HK-2 (cell line): ENCODE measurements at regions not wholly inside any gene's neighbourhood (a gene's known extent, or its start where the extent isn't known, plus 50 kb on each side); places are given as distances from the start of the nearest gene placed in this dataset.

ENCODE experiments used
- DNase-seq: peaks from one replicate; pipeline ENCODE4 v3.0.0-alpha.2; 2018; ENCODE audit not compliant: unreplicated experiment

DNA sequence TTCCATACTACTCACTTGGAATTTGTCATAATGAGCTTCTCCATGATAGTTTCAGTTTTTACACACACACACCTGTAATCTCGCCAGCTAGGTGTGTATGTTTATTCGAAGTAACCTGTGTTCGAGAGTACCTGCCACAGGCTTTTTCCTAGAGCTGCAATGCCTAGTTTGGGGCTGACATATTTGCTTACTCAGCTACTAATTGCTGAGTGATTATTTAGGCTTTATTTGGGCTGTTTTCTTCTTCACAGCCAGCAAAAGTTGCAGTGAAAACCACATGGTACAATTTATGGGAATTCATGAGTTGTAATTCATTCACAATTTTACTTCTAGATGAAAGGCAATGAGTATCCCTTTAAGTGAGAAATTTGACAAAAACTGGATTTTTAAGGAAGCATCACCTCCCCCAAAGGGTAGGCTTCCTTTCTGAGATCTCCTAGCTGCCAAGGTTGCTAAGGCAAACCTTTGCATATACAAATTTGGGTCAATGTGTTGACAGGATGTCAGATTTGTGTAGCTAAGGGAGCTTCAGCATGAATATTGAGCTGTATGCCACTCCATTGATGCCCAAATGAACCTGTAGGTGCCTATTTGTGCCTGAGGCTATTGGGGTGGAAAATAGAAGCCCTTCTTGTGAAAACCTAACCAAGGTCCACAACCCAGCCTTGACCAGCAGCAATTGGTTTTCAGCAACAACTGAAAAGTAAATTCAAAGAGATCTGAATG is 108.7 kb upstream of the OTX2 start:
- no peak for DNase-seq

DNA sequence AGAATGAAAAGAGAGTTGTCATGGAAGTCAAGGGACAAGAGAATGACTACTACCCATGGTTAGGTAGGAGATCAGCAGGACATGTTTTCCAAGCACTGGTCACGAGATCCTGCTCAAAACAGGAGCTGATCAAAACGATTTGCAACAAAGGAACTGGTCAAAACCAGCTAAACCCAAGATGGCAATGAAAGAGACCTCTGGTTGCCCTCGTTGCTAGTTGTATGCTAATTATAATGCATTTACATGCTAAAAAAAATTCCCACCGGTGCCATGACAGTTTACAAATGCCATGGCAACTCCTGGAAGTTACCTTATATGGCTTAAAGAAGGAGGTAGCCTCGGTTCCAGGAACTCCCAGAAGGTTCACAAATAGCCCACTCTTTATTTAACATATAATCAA is 95.0 kb upstream of the OTX2 start:
- no peak for DNase-seq

DNA sequence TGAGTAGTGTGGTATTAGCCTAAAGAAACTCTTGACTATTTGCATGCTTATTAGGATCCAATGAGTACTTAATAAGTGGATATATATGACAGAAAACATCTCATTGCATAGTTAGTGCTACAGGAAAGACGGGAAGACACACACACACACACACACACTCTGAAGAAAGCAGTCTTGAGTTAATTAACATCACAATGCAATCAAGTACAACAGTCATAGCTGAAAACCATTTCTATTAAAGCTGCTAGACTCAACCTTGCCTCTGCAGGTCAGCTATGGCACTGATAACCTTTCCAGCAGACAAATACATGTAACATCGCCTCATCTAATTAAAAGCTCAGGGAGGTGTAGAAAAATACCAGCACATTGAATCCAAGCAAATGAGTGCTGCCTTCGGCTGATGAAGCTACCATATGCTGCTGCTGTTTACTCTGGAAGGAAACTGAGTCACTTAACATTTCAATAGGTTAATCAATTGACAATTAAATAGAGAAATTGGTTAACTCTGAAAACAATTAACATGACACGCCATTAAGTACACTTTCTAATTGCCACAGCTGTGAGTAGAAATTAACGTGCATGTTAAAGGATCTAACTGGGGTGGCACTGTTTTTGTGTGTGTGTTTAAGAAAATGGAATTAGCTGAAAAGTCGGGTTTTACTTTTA is 93.2 kb upstream of the OTX2 start:
- DNase-seq, result no peak

DNA sequence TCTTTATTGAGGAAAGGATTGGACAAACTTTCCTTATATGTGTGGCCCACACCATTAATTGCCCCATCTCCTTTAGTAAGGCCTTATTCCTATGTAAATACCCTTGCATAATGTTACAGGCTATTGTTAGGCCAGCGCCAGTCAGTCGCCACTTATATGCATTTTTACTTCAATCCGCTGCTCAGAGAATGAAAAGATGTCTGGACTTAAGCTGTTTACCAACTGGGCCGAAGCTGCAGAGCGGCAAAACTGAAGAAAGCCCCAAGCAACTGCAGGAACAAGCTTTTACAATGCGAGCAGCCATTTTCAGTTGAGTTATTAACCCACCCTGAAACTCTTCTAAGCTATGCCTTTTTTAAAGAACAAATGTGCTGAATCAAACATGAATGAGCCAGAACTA is 92.1 kb upstream of the OTX2 start:
- no peak for DNase-seq

DNA sequence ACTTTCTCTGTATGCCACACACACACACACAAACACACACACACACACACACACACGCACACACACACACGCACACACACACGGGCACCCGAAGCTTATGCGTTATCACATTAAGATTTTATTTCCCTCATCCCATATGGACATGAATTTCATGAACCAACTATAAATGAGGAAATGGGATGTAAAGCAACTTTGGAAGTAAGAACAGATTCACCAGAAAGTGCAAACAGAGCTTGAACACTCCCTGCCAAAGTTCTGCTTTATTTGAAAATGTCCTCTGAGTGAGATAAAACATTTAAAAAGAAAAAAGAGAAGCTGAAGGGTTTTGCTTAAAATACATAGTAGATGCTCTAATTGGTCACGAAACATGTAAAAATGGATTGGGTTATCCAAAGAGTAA is 90.4 kb upstream of the OTX2 start:
- DNase-seq, result no peak

DNA sequence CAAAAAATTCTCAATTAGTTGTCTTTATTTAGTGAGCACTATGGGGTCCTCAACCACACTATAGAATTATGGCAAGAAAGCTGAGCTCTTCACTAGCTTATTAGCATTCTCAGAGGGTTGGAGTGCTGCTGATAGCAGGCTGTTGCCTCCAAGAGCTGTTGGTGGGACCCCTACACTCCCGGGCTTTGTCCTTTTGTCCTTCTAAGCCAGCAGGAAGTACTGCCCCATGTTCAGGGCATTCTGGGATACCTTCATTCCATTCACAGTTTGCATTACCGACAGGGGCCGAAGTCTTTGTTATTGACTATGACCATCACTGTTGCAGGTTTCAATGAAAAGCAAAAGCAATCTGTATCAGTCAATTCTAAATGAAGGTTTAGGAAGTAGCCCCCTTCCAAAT is 89.5 kb upstream of the OTX2 start:
- no peak for DNase-seq

DNA sequence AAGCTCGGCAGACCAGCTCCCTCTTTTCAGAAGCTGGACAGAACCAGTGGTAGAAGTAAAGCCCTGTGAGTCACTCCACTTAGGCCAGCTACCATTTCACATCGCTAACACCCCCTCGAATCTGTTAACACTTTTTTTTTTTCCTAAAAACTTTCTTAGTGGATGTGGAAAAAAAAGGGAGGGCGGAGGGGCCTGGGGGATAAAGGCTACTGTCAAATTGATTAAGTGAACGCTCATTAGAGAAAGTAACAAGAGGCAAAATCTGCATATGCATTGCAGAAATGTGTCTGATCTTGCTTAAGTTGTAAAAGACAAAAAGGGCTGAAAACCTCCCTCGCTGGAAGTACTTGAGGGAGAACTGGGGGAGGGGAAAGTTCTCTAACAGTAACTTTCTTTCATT is 86.6 kb upstream of the OTX2 start:
- DNase-seq, result no peak

DNA sequence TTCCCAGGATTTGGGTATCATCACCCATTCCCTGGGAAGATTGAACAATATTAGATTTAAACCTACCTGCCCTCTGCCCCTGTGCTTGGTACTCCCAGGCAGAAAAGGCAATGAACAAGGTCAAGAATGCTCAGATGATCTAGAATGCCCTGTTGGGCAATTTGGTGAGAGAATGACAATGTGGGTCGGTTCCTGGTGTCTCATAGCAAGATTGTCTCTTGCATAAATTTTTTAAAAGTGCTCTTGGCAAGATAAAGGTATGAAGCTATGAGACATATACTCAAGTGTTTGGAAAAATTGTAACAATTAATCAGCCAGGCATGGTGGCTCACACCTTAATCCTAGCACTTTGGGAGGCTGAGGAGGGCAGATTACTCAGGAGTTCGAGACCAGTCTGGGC is 86.0 kb upstream of the OTX2 start:
- DNase-seq, result no peak

DNA sequence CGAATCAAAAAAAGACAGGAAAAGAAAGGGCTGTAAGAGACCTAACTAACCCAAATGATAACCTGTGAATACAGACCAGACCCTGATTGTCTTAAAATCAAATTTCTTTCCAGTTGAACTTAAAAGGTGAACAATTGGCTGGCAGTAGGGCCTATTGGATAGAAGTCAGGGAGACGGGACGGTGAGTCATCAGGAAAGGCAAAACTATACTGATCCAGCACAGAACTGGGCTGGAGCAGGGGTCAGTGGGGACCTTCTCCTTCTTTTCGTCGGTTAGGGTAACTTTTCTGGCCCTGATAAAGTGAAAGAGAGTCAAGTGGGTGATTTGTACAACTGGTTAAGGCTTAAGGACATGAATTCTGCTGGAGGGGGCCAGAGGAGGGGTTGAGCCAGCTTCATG is 84.9 kb upstream of the OTX2 start:
- no peak for DNase-seq

DNA sequence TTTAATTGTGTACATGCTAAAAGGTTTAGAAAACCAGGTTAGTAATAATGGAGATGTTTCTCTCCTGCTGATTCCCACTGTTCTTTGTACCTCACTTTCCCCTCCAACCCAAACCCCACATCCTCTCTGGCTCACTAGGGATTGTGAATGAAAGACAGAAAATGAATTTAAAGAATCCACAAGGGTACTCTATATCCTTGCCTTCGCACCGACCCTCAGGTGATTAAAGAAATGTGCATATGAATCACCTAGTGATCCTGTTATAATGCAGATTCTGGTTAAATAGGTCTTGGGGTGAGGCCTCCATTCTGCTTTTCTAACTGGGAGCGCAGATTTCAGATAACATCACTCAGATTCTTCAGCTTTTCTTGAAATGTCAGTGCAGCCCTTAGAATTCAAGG is 84.3 kb upstream of the OTX2 start:
- DNase-seq, result no peak

DNA sequence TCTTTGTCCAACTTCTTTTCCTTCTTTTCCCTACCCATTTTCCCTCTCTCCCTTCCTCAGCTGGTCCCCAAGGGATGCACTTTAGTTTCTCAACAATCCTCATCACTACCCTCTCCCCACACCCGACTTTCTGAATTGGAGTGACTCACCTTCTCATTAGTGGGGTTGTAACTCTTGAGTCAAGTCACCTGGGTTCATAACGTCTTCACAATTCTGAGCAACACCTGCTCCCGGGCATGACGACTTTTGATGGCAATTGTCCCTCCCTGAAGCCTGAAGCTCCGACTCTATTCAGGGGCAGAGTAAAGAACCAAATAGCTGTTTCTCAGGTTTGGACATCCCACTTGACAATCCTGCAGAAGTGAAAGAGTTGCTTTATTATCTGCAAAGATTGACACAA is 82.7 kb upstream of the OTX2 start:
- no peak for DNase-seq

DNA sequence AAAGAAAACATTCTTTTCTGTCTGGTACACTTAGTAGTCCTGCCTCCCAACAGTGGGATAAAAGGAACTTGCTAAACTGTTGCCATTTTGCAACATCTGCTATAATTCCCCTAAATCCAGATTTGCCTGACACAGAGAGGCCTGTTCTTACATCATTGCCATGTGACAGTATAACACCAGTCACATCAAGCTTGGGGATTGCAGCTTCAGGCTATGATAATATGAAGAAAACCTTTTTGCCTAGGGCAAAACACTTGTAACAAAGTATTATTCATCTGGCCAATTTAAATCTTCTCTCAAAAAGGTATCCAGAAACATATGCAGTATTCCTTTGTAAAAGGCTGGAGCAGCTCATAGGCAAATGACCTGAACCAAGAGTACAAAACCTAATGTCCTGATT is 80.9 kb upstream of the OTX2 start:
- DNase-seq, result no peak

DNA sequence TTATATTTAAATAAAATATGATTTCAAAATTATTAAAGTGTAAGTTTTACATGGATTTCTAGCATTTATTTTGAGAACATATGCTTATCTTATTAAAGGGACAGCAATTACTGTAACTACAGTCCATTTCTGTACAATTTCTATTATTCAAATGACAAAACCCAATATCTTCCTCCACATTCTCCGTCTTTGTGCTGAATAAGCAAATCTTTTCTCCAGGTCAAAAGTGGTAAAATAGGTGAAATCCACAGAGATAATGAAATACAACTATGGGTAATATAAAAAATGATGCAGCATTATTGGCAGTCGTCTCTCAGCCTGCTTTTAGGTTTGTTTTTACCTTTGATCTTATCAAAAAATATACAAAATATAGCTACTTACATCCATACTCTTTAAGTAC is 79.4 kb upstream of the OTX2 start:
- no peak for DNase-seq

DNA sequence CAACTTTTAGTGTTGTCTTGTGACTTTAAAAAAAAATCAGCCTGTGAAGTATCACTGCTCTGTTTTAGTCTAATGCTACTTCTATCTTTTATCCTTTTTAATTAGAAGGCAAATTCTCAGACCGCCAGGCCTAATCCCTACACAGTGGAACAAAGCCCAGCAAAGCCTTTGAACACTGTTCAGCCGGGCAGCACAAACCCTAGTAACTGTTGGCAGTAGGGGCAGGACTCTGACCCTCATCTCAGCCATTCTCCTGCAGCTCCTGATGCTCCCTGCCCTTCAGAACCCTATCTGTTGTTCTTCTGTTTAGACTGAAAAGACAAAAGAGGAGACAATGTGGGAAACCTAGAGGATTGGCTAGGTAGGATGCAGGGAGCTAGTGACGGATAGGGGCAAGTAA is 78.0 kb upstream of the OTX2 start:
- DNase-seq, result no peak

DNA sequence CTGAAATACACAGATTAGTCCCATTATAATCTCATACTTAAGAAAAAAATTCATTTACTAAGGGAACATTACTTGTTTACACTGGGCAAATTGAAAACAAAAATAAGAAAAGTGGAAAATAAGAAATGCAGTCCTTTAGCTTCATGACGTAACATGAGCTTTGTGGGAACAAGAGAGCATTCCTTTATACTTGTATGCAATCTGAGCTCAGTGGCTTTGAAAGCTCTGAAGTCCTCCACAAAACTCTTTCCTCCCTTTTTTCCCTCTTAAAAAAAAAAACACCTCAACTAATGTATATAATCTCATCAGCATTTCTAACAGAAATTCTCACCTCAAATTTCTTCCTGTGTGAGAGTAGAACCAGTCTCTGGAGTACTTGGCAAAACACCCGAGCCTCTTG is 76.9 kb upstream of the OTX2 start:
- no peak for DNase-seq

DNA sequence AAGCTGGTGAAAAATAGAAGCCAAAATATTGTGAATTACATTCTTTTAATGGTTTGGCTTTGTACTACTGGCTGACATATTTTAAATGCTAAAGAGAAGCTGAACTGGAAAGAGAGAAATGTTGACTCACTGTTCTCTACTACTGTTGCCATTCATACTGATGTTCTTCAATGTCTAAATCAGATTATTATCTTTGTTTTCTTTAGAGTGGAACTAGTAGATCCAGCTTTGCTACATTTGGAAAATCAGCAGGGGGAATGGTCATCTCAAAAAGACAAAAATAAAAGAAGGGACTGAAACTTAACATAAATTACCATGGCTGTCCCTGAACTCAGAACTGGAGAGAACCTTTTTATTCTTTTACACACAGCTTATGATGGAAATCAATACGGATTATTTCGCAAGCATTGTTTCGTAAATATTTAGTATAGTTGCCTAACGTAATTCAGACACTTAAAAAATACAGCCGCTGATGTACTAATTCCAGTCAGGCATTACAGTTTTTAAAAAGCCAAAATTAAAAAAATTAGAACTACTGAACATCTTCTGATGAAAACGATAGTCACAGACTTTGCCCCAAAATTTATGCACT is 76.3 kb upstream of the OTX2 start:
- DNase-seq, result no peak

DNA sequence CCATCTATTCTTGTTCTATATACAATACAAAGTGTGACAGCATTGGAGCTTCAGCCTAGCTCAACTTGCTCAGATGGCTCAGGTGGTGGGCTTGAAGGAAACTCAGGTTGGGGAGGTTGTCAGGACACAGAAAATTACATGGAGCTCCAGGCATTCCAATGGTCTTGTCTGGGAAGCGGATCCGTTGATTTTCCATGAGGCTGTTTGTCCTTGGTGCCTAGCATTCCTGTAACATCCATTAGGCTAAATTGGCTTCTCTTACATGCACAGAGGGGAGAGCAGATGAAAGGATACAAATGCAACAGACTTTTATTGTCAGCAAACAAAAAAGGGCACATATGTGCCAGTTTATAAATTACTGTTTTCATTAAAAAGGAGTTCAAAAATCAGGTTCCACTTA is 75.5 kb upstream of the OTX2 start:
- DNase-seq, result no peak

DNA sequence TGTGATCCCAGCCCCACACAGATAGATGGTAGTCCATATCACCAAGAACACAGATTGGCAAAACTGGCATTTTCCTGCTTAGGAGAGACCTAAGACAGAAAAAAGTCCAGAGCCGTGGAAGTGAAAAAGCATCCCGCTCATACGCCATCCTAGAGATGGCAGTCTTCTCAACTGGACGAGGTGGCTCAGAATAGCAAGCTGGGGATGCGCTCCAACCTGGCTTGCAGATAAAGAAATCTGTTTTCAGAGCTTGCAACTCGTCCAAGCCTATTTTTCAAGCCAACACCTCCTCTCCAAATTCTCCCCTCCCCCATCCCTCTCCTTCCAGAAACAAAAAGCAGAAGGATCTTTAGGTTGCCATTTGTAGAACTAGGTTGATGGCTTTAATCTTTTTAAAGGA is 74.3 kb upstream of the OTX2 start:
- no peak for DNase-seq

DNA sequence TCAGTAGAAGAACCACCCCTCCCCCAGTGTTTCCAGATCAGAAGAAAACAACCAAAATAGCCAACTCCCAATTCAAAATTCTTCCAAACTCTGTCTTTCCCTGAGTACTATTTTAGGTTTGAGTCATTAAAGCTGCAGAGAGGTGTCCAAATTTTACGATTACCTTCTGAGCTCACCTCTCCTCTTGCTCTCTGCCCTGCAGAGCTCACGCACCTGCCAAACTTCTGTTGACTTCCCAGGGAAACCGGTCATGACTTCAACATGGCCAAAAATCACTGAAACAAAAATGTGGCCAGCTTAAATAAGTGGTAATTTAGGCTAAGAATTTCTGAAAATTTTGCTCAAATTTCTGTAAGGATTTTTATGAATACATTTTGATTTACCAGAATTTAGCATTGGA is 70.9 kb upstream of the OTX2 start:
- DNase-seq, result no peak

DNA sequence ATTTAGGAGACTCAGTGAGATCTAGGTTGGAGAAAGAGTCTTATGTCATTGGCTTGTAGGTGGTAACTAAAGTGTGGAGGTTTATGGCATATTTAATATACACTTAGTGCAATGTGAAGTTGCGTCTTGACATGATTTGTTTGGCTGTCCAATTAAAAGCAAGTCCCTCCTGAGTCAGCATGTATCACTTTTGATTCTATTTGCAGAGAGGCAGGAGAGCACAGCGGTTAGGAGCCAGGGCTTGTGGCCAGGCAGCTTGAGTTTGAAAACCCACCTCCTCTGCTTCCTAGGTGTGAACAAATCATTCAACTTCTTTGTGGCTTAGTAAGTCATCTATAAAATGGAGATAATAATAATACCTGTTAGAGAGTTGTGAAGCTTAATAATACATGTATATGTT is 68.5 kb upstream of the OTX2 start:
- no peak for DNase-seq

DNA sequence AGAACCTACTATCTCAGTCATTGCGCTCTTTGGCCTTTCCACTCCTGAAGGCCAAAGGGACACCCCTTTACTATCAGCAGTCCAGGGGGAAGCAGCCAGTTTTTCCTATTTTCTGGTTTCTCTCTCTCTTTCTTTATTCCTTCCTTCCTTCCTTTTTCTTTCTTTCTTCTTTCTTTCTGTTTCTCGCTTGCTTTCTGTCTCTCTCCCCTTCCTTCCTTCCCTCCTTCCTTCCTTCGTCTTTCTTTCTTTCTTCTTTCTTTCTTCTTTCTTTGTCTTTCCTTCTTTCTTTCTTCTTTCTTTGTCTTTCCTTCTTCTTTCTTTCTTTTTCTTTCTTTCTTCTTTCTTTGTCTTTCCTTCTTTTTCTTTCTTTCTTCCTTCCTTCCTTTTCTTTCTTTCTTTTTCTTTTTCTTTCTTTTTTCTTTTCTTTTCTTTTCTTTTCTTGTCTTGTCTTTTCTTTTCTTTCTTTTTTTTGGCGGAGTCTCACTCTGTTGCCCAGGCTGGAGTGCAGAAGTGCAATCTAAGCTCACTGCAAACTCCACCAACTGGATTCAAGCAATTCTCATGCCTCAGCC is 64.9 kb upstream of the OTX2 start:
- no peak for DNase-seq

DNA sequence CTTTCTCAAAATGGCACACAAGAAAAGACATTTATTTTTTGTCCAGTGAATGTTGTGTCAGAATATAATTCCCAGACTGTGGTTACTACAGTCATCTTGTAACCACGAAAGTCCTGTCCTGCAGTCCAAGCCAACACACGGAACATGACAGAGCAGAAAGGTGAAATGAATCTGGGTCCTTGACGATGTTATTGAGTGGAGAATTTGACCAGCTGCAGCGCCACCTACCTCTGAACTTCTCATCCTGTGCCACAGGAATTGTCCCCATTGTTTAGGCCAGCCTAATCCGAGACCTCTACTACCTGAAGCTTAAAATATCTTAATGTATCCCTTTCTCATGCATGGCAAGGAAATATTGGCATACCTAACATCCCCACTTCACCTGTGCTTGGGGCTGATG is 64.1 kb upstream of the OTX2 start:
- DNase-seq, result peak; percentile 3

DNA sequence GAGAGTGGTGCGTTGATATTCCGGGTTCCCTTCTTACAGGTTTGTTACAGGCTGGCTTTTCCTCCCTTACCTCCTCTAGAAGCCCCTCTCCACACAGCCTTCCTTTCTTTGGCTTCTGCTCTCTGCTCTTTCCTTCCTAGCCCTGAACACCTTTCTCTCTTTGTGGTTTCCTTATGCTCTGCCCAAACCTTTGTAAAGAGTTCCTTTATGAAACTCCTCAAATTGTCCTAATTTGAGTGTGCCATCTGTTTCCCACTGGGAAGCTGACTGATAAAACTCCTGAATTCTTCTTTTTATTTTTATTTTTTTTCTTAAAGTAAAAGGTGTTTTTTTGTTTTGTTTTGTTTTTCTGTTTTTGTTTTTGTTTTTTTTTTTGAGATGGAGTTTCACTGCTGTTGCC is 60.1 kb upstream of the OTX2 start:
- DNase-seq, result no peak
